ENCODE measurements at regions not wholly inside any gene's neighbourhood (a gene's known extent, or its start where the extent isn't known, plus 50 kb on each side); places are given as distances from the start of the nearest gene placed in this dataset.

DNA sequence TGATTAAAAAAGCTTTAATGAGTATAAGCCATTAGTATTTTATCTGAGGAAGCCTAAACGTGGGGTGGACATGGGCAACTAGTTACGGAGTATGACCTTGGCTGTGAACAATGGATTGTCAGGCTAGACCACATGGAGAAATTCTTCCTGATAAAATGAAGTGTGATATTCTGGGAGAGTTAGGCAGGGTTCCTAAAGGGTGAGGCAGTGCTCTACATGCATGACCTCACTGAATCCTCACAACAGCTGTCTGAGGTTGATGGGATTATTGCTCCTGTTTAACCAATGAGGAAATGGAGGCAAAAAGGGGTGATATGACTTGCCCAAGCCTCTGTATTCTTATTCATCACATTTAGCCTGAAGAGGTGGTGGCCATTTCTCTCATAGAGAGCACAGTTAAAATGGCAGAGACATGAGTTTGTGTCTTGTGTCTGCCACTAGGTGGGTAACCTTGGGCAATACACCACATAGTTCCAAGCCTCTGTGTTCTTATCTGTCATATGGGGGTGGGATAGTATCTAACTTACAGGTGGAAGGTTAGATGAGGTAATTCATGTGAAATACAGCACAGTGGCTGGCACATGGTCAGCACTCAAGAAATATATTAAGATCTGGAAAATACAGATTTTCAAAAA lies 96.1 kb upstream of the NR3C1 start:
- ATAC-seq (no peak), DNase-seq (ENCODE audit: low read depth, low spot score) (no peak)
- no peaks in the 10 kb centered on the region for H3K27me3 ChIP-seq (ENCODE audit: control insufficient read depth, insufficient read depth, low read length)
- CTCF ChIA-PET, result no interaction called here
- no TSS peak for BruUV-seq (replicated peaks)
- no peaks in the 10 kb centered on the region for H3K4me1 ChIP-seq (ENCODE audit: control insufficient read depth, insufficient read depth, low read length)
- intact Hi-C loops (cut with micrococcal nuclease; ENCODE audit: unreplicated experiment) (no loop called here), in situ Hi-C loops (cut with HindIII; ENCODE audit: low pct_unique_long_range_greater_than_20kb, low sequenced_read_pairs) (no loop called here)
- POLR2A ChIA-PET, result no interaction called here
- H3K36me3 ChIP-seq (ENCODE audit: control insufficient read depth, insufficient read depth, low read length), result no peaks in the 10 kb centered on the region
- no peaks in the 10 kb centered on the region for H3K9me3 ChIP-seq (ENCODE audit: control insufficient read depth, insufficient read depth, low read depth, low read length)
- no peak for TF ChIP-seq SIN3A (IDR thresholded peaks at IDR 0.05; ENCODE audit: borderline replicate concordance, insufficient read depth, low read depth, low read length)
- TF ChIP-seq, protein P1, sequence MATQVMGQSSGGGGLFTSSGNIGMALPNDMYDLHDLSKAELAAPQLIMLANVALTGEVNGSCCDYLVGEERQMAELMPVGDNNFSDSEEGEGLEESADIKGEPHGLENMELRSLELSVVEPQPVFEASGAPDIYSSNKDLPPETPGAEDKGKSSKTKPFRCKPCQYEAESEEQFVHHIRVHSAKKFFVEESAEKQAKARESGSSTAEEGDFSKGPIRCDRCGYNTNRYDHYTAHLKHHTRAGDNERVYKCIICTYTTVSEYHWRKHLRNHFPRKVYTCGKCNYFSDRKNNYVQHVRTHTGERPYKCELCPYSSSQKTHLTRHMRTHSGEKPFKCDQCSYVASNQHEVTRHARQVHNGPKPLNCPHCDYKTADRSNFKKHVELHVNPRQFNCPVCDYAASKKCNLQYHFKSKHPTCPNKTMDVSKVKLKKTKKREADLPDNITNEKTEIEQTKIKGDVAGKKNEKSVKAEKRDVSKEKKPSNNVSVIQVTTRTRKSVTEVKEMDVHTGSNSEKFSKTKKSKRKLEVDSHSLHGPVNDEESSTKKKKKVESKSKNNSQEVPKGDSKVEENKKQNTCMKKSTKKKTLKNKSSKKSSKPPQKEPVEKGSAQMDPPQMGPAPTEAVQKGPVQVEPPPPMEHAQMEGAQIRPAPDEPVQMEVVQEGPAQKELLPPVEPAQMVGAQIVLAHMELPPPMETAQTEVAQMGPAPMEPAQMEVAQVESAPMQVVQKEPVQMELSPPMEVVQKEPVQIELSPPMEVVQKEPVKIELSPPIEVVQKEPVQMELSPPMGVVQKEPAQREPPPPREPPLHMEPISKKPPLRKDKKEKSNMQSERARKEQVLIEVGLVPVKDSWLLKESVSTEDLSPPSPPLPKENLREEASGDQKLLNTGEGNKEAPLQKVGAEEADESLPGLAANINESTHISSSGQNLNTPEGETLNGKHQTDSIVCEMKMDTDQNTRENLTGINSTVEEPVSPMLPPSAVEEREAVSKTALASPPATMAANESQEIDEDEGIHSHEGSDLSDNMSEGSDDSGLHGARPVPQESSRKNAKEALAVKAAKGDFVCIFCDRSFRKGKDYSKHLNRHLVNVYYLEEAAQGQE (IDR thresholded peaks at IDR 0.05; ENCODE audit: insufficient read depth in 1 of 2, low read depth in 2 of 2, low read length in 1 of 2), result no peak
- no peak for TF ChIP-seq POLR2AphosphoS5 (IDR thresholded peaks at IDR 0.05; ENCODE audit: low read depth, low read length)
- no peak for TF ChIP-seq TCF7L2 (IDR thresholded peaks at IDR 0.05; ENCODE audit: low read depth, low read length)
- H3K27ac ChIP-seq (ENCODE audit: low read length), result no peak overlapping the region
- no peak overlapping the region for H3K4me3 ChIP-seq (ENCODE audit: low read depth in 2 of 2, low read length in 2 of 2)

DNA sequence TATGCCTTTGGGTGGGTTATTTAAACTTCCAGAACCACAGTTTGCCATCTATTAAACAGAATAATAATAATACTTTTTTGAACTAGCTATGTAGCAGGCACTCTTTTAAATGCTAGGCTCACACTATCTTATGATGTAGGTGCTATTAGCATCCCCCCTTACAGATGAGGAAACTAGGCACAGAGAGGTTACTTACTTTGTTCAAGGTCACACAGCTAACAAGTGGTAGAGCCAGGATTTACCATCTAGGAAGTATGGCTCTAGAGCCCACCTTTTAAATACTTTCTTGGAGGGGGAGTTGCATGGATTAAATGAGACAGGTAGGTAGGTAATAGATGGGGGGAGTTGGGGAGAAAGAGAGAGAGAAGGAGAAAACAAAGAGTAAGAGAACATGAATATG lies 95.3 kb upstream of the NR3C1 start:
- ChIA-PET CTCF (no interaction called here), POLR2A (no interaction called here)
- intact Hi-C loops (cut with micrococcal nuclease; ENCODE audit: unreplicated experiment) (no loop called here), in situ Hi-C loops (cut with HindIII; ENCODE audit: low pct_unique_long_range_greater_than_20kb, low sequenced_read_pairs) (no loop called here)
- no peaks in the 10 kb centered on the region for H3K9me3 ChIP-seq (ENCODE audit: control insufficient read depth, insufficient read depth, low read depth, low read length)
- no peaks in the 10 kb centered on the region for H3K27me3 ChIP-seq (ENCODE audit: control insufficient read depth, insufficient read depth, low read length)
- no peak overlapping the region for H3K27ac ChIP-seq (ENCODE audit: low read length)
- no peak overlapping the region for H3K4me3 ChIP-seq (ENCODE audit: low read depth in 2 of 2, low read length in 2 of 2)
- BruUV-seq (replicated peaks), result no TSS peak
- no peak for TF ChIP-seq POLR2AphosphoS5 (IDR thresholded peaks at IDR 0.05; ENCODE audit: low read depth, low read length)
- TF ChIP-seq, protein P2, sequence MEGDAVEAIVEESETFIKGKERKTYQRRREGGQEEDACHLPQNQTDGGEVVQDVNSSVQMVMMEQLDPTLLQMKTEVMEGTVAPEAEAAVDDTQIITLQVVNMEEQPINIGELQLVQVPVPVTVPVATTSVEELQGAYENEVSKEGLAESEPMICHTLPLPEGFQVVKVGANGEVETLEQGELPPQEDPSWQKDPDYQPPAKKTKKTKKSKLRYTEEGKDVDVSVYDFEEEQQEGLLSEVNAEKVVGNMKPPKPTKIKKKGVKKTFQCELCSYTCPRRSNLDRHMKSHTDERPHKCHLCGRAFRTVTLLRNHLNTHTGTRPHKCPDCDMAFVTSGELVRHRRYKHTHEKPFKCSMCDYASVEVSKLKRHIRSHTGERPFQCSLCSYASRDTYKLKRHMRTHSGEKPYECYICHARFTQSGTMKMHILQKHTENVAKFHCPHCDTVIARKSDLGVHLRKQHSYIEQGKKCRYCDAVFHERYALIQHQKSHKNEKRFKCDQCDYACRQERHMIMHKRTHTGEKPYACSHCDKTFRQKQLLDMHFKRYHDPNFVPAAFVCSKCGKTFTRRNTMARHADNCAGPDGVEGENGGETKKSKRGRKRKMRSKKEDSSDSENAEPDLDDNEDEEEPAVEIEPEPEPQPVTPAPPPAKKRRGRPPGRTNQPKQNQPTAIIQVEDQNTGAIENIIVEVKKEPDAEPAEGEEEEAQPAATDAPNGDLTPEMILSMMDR (IDR thresholded peaks at IDR 0.05), result no peak
- TF ChIP-seq TCF7L2 (IDR thresholded peaks at IDR 0.05; ENCODE audit: low read depth, low read length), result no peak
- no peak for TF ChIP-seq SIN3A (IDR thresholded peaks at IDR 0.05; ENCODE audit: borderline replicate concordance, insufficient read depth, low read depth, low read length)
- TF ChIP-seq, protein P1 (IDR thresholded peaks at IDR 0.05; ENCODE audit: insufficient read depth in 1 of 2, low read depth in 2 of 2, low read length in 1 of 2), result no peak
- no peak for DNase-seq (ENCODE audit: low read depth, low spot score)
- no peaks in the 10 kb centered on the region for H3K4me1 ChIP-seq (ENCODE audit: control insufficient read depth, insufficient read depth, low read length)
- no peaks in the 10 kb centered on the region for H3K36me3 ChIP-seq (ENCODE audit: control insufficient read depth, insufficient read depth, low read length)
- no peak for ATAC-seq
